Hepatocyte (in vitro differentiated cells): ENCODE measurements at regions not wholly inside any gene's neighbourhood (a gene's known extent, or its start where the extent isn't known, plus 50 kb on each side); places are given as distances from the start of the nearest gene placed in this dataset.

ENCODE experiments used
- CTCF ChIP-seq: fragments of 200-600 bp; sonication (generic); IDR thresholded peaks from 2 replicates; pipeline ENCODE4 v1.5.1; 2016; ENCODE audit warnings: antibody characterized with exemption, mild to moderate bottlenecking; ENCODE audit not compliant: poor library complexity
- EZH2phosphoT487 ChIP-seq: fragments of 200-600 bp; sonication (generic); IDR thresholded peaks from one replicate; pipeline ENCODE4 v1.6.1; 2018; ENCODE audit warnings: antibody characterized with exemption, mild to moderate bottlenecking, low read depth, moderate library complexity; ENCODE audit not compliant: unreplicated experiment, severe bottlenecking

- no peak for TF ChIP-seq CTCF
- no peak for TF ChIP-seq EZH2phosphoT487
Observed at GRCh38 chr2:181787310-181788048, 104.1 kb upstream of the ITPRID2 start.
